RWPE2 (cell line): ENCODE measurements at regions not wholly inside any gene's neighbourhood (a gene's known extent, or its start where the extent isn't known, plus 50 kb on each side); places are given as distances from the start of the nearest gene placed in this dataset.

ENCODE experiments used
- ATAC-seq: fragments of 200-7000 bp; cut with Tn5 transposase; 3 replicates; pipeline ENCODE4 v1.9.1; 2021; ENCODE audit warnings: low read depth
- DNase-seq: peaks from one replicate; pipeline ENCODE4 v3.0.0-alpha.2; 2020; ENCODE audit warnings: low spot score
- H3K27ac ChIP-seq: fragments of 450-650 bp; 2 replicates; pipeline ENCODE4 v1.5.1; 2017; ENCODE audit warnings: mild to moderate bottlenecking; ENCODE audit not compliant: poor library complexity, severe bottlenecking
- H3K27me3 ChIP-seq: fragments of 250-450 bp; sonication (Bioruptor Pico); 2 replicates; pipeline ENCODE4 v1.5.1; 2021; ENCODE audit warnings: mild to moderate bottlenecking, moderate library complexity; ENCODE audit not compliant: insufficient read depth, poor library complexity, severe bottlenecking
- H3K36me3 ChIP-seq: fragments of 250-450 bp; sonication (Bioruptor Pico); 2 replicates; pipeline ENCODE4 v1.5.1; 2020; ENCODE audit warnings: low read depth, mild to moderate bottlenecking, moderate library complexity
- H3K4me1 ChIP-seq: fragments of 250-450 bp; sonication (Bioruptor Pico); 2 replicates; pipeline ENCODE4 v1.5.1; 2021; ENCODE audit warnings: mild to moderate bottlenecking, moderate library complexity; ENCODE audit not compliant: insufficient read depth, poor library complexity, severe bottlenecking
- H3K4me3 ChIP-seq: fragments of 250-450 bp; sonication (Bioruptor Pico); 2 replicates; pipeline ENCODE4 v1.5.1; 2021; ENCODE audit warnings: mild to moderate bottlenecking, moderate library complexity; ENCODE audit not compliant: severe bottlenecking
- H3K9me3 ChIP-seq: fragments of 250-450 bp; sonication (Bioruptor Pico); 2 replicates; pipeline ENCODE4 v1.5.1; 2021; ENCODE audit warnings: mild to moderate bottlenecking, moderate library complexity; ENCODE audit not compliant: severe bottlenecking
- TF ChIP-seq, protein P1 (sequence below): fragments of 450-650 bp; IDR thresholded peaks from one replicate; pipeline ENCODE4 v1.5.1; 2017; ENCODE audit warnings: mild to moderate bottlenecking, moderate library complexity; ENCODE audit not compliant: poor library complexity, severe bottlenecking

DNA sequence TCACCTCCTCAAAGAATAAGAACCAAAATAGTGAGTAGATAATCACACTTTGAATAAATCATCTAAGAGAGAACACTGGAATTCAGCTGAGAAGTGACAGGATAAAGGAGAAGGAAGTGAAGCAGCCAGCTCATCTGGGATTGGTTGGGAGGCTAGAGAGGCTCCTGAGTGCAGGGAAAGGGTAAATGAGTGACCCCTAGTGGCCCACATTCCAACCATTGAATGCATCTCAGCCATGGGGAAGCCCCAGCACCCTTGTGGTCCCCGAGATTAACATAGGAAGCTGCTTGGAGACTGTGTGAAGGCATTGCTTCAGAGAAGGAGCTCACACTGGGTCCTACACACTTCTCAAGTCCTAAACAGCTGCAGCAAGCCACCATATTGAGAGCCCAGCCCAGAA, 82.3 kb downstream of the JRKL start:
- no peaks in the 10 kb centered on the region for H3K9me3 ChIP-seq
- H3K4me1 ChIP-seq, result no peaks in the 10 kb centered on the region
- no peak overlapping the region for H3K4me3 ChIP-seq
- H3K27me3 ChIP-seq, result no peaks in the 10 kb centered on the region
- H3K36me3 ChIP-seq, result no peaks in the 10 kb centered on the region
- H3K27ac ChIP-seq, result no peak overlapping the region
- DNase-seq (no peak), ATAC-seq (no peak)
- TF ChIP-seq, protein P1, sequence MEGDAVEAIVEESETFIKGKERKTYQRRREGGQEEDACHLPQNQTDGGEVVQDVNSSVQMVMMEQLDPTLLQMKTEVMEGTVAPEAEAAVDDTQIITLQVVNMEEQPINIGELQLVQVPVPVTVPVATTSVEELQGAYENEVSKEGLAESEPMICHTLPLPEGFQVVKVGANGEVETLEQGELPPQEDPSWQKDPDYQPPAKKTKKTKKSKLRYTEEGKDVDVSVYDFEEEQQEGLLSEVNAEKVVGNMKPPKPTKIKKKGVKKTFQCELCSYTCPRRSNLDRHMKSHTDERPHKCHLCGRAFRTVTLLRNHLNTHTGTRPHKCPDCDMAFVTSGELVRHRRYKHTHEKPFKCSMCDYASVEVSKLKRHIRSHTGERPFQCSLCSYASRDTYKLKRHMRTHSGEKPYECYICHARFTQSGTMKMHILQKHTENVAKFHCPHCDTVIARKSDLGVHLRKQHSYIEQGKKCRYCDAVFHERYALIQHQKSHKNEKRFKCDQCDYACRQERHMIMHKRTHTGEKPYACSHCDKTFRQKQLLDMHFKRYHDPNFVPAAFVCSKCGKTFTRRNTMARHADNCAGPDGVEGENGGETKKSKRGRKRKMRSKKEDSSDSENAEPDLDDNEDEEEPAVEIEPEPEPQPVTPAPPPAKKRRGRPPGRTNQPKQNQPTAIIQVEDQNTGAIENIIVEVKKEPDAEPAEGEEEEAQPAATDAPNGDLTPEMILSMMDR, result no peak

DNA sequence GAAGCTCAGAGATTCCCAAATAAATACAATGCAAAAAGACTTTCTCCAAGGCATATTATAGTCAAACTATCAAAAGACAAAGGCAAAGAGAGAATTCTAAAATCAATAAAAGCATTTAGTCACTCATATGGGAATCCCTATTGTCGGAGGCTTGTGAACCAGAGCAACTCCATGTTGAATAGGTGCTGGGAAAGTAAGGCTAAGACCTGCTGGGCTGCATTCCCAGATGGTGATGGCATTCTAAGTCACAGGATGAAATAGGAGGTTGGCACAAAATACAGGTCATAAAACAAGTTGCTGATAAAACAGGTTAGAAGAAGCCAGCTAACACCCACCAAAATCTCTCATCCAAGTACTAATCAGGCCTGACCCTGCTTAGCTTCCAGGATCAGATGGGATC, 84.5 kb downstream of the JRKL start:
- DNase-seq (no peak), ATAC-seq (peak; percentile 23; the same call in 1 of the 3 replicates)
- TF ChIP-seq, protein P1, result no peak
- H3K27ac ChIP-seq, result no peak overlapping the region
- H3K9me3 ChIP-seq, result no peaks in the 10 kb centered on the region
- H3K4me3 ChIP-seq, result no peak overlapping the region
- H3K4me1 ChIP-seq, result no peaks in the 10 kb centered on the region
- H3K27me3 ChIP-seq, result no peaks in the 10 kb centered on the region
- no peaks in the 10 kb centered on the region for H3K36me3 ChIP-seq

DNA sequence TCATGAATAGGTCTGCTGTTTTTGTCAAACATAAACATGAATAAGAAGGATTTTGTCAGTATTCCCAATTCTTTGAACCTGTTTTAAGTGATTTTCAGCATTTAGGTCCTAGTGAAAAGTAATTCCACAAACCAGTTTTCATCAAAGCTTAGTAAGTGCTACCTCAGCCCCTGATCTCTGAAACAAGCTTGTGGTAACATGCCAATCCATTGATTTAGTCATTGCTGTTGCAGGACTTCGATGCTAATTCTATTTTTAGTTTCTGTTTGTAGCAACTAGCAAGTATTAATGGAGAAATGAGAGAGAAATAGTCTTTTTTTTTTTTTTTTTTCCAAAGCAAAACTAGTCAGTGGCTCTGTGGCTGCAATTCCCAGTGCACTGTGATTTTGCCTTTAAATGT, 91.4 kb downstream of the JRKL start:
- ATAC-seq, result no peak
- no peaks in the 10 kb centered on the region for H3K27me3 ChIP-seq
- DNase-seq, result no peak
- H3K4me3 ChIP-seq, result no peak overlapping the region
- H3K9me3 ChIP-seq, result no peaks in the 10 kb centered on the region
- no peak overlapping the region for H3K27ac ChIP-seq
- no peaks in the 10 kb centered on the region for H3K4me1 ChIP-seq
- TF ChIP-seq, protein P1, result no peak
- no peaks in the 10 kb centered on the region for H3K36me3 ChIP-seq

DNA sequence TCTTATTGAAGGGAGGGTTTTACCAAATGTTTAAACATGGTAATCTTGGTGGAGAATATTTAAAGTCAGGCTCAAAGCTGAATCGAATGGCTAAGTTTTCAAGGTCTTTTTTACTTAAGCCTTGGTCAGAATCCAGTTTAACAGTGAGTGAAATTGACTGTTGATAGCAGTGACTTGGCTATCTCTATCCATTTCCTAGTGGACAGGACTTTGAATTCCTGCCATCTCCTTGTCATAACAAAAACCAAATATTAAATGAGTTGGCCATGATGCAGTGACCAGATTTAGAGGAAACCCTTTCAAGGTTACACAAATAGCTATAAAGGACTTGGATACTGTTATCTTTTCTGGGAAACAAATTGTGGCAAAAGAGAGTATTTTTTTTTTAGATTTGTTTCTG, 92.0 kb downstream of the JRKL start:
- Histone ChIP-seq H3K4me3 (no peak overlapping the region), H3K4me1 (no peaks in the 10 kb centered on the region), H3K27me3 (no peaks in the 10 kb centered on the region), H3K36me3 (no peaks in the 10 kb centered on the region), H3K9me3 (no peaks in the 10 kb centered on the region), H3K27ac (no peak overlapping the region)
- ATAC-seq (no peak), DNase-seq (no peak)
- TF ChIP-seq, protein P1, result no peak

DNA sequence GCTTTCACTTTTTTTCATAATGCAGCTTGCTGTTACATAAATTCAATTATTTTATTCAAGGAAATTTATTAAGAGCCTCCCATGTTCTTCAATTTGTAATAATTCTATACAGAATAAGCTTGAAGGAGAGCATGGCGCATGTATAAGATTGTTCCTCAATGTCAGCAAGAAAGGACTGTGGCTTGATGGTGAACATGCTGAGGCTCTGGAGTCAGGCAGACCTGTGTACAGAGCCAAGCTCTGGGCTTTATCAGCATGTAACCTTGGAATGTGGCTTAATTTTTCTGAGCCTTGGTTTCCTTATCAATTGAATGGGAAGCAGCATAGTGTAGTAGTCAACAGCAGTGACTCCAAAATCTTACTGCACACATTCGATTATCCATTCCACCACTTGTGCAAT, 92.4 kb downstream of the JRKL start:
- H3K9me3 ChIP-seq, result no peaks in the 10 kb centered on the region
- no peak for DNase-seq
- H3K27ac ChIP-seq, result no peak overlapping the region
- no peaks in the 10 kb centered on the region for H3K36me3 ChIP-seq
- no peaks in the 10 kb centered on the region for H3K27me3 ChIP-seq
- H3K4me1 ChIP-seq, result no peaks in the 10 kb centered on the region
- TF ChIP-seq, protein P1, result no peak
- H3K4me3 ChIP-seq, result no peak overlapping the region
- no peak for ATAC-seq
